K562 (cell line): ENCODE measurements at regions not wholly inside any gene's neighbourhood (a gene's known extent, or its start where the extent isn't known, plus 50 kb on each side); places are given as distances from the start of the nearest gene placed in this dataset.

Experiments
- MCM2 ChIP-seq: fragments of 450-650 bp; IDR thresholded peaks from 2 replicates; pipeline ENCODE4 v1.6.1; 2017; ENCODE audit warnings: low read depth, mild to moderate bottlenecking
- SMAD1 ChIP-seq: fragments of 150-350 bp; IDR thresholded peaks from 2 replicates; pipeline ENCODE4 v1.6.1; 2014; ENCODE audit warnings: low read length, low read depth; ENCODE audit not compliant: partially characterized antibody
- ZNF445 ChIP-seq: fragments of 250-450 bp; sonication (Bioruptor Pico); IDR thresholded peaks from 2 replicates; pipeline ENCODE4 v1.4.0; 2020; ENCODE audit warnings: low read depth, mild to moderate bottlenecking, moderate library complexity
- ZNF696 ChIP-seq: fragments of 250-450 bp; sonication (Bioruptor Pico); conservative IDR thresholded peaks from 2 replicates; pipeline ENCODE4 v1.4.0; 2020; ENCODE audit warnings: mild to moderate bottlenecking, moderate library complexity
- TF ChIP-seq, protein P1 (sequence below), 2 experiments: fragments of 450-650 bp in 1 of 2; sonication (generic) in 1 of 2; formaldehyde crosslinking in 1 of 2; IDR thresholded peaks; 2 replicates each; pipeline versions ENCODE4 v1.7.1 to v1.9.0; 2016 to 2022; ENCODE audit warnings: inconsistent platforms in 1 of 2, mild to moderate bottlenecking in 1 of 2, missing genetic modification reagents in 1 of 2
- TF ChIP-seq, protein P2 (sequence below): fragments of 250-450 bp; sonication (Bioruptor Pico); IDR thresholded peaks from 2 replicates; pipeline ENCODE4 v1.8.0; 2022; ENCODE audit warnings: moderate library complexity, mild to moderate bottlenecking, inconsistent platforms

DNA sequence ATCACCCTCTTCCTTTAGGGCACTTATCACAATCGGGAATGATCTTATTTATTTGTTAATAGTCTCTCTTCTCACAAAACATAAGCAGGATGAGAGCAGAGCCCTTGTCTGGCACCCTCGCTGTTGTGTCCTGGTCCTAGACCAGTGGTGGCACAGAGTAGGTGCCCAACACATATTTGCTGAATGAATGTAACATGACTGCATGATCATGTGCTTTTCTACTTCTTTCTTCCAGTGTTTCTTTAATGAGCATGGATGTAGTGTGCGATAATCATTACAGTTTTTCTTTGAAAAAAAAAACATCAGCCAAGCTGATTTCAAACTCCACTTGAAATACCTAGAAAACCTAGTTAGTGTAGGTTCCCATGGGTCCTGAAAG, 164.1 kb downstream of the CHIC2 start (continued):
- TF ChIP-seq, protein P1, sequence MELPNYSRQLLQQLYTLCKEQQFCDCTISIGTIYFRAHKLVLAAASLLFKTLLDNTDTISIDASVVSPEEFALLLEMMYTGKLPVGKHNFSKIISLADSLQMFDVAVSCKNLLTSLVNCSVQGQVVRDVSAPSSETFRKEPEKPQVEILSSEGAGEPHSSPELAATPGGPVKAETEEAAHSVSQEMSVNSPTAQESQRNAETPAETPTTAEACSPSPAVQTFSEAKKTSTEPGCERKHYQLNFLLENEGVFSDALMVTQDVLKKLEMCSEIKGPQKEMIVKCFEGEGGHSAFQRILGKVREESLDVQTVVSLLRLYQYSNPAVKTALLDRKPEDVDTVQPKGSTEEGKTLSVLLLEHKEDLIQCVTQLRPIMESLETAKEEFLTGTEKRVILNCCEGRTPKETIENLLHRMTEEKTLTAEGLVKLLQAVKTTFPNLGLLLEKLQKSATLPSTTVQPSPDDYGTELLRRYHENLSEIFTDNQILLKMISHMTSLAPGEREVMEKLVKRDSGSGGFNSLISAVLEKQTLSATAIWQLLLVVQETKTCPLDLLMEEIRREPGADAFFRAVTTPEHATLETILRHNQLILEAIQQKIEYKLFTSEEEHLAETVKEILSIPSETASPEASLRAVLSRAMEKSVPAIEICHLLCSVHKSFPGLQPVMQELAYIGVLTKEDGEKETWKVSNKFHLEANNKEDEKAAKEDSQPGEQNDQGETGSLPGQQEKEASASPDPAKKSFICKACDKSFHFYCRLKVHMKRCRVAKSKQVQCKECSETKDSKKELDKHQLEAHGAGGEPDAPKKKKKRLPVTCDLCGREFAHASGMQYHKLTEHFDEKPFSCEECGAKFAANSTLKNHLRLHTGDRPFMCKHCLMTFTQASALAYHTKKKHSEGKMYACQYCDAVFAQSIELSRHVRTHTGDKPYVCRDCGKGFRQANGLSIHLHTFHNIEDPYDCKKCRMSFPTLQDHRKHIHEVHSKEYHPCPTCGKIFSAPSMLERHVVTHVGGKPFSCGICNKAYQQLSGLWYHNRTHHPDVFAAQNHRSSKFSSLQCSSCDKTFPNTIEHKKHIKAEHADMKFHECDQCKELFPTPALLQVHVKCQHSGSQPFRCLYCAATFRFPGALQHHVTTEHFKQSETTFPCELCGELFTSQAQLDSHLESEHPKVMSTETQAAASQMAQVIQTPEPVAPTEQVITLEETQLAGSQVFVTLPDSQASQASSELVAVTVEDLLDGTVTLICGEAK (IDR thresholded peaks at IDR 0.05), result no peak
- TF ChIP-seq, protein P1 (CRISPR knock-in tag; IDR thresholded peaks at IDR 0.05), result no peak
- TF ChIP-seq ZNF445 (CRISPR knock-in tag), result no peak
- no peak for TF ChIP-seq MCM2
- no peak for TF ChIP-seq ZNF696
- TF ChIP-seq, protein P2, sequence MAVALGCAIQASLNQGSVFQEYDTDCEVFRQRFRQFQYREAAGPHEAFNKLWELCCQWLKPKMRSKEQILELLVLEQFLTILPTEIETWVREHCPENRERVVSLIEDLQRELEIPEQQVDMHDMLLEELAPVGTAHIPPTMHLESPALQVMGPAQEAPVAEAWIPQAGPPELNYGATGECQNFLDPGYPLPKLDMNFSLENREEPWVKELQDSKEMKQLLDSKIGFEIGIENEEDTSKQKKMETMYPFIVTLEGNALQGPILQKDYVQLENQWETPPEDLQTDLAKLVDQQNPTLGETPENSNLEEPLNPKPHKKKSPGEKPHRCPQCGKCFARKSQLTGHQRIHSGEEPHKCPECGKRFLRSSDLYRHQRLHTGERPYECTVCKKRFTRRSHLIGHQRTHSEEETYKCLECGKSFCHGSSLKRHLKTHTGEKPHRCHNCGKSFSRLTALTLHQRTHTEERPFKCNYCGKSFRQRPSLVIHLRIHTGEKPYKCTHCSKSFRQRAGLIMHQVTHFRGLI (CRISPR knock-in tag), result no peak
- no peak for TF ChIP-seq SMAD1
